ENCODE measurements at regions not wholly inside any gene's neighbourhood (a gene's known extent, or its start where the extent isn't known, plus 50 kb on each side); places are given as distances from the start of the nearest gene placed in this dataset.

GRCh38 chr3:20673866-20674265 is 487.9 kb upstream of the SGO1 start:
- DNase-seq (ENCODE audit: extremely low spot score in 2 of 2) = no peak
- H3K36me3 ChIP-seq = no peaks in the 10 kb centered on the region
- no peaks in the 10 kb centered on the region for H3K27me3 ChIP-seq
- no peak overlapping the region for H3K27ac ChIP-seq
- no peak overlapping the region for H3K4me3 ChIP-seq
- intact Hi-C loops (cut with DNase I) = no loop called here
- H3K4me1 ChIP-seq = no peaks in the 10 kb centered on the region
- H3K9me3 ChIP-seq = no peaks in the 10 kb centered on the region
- TF ChIP-seq CTCF (IDR thresholded peaks at IDR 0.05) (no peak), POLR2AphosphoS5 (IDR thresholded peaks at IDR 0.05; ENCODE audit: insufficient read depth in 1 of 2, low read depth in 1 of 2) (no peak), POLR2A (IDR thresholded peaks at IDR 0.05) (no peak)

- Histone ChIP-seq H3K27ac (no peak overlapping the region), H3K9me3 (no peaks in the 10 kb centered on the region), H3K4me3 (no peak overlapping the region), H3K36me3 (no peaks in the 10 kb centered on the region), H3K4me1 (no peaks in the 10 kb centered on the region), H3K27me3 (no peaks in the 10 kb centered on the region)
- no peak for DNase-seq (ENCODE audit: extremely low spot score in 2 of 2)
- TF ChIP-seq POLR2A (IDR thresholded peaks at IDR 0.05) (no peak), POLR2AphosphoS5 (IDR thresholded peaks at IDR 0.05; ENCODE audit: insufficient read depth in 1 of 2, low read depth in 1 of 2) (no peak), CTCF (IDR thresholded peaks at IDR 0.05) (no peak)
- intact Hi-C loops (cut with DNase I) = no loop called here
Observed at GRCh38 chr3:20669675-20670074, 483.7 kb upstream of the SGO1 start.

DNA sequence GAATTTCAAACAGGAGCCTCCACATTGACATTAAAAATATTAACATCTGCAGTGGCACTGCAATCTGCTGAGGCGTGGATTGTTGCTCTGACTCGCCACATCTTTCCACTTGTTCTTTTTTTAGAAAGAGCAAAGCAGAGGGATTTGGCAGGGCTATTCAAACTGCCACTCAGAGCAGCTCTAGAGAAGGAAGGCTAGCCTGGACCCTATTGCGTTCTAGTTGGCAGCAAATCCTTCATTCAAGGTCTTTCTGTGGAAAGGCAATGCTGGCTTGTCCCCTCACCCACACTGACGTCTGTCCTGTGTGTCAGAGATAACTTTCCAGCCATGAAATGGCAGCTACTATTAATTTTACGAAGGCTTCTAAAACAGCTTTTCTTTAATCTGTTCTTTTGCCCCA is 483.2 kb upstream of the SGO1 start:
- no peak for DNase-seq (ENCODE audit: extremely low spot score in 2 of 2)
- H3K27ac ChIP-seq = no peak overlapping the region
- H3K27me3 ChIP-seq = no peaks in the 10 kb centered on the region
- TF ChIP-seq POLR2A (IDR thresholded peaks at IDR 0.05) (no peak), CTCF (IDR thresholded peaks at IDR 0.05) (no peak), POLR2AphosphoS5 (IDR thresholded peaks at IDR 0.05; ENCODE audit: insufficient read depth in 1 of 2, low read depth in 1 of 2) (no peak)
- no peaks in the 10 kb centered on the region for H3K4me1 ChIP-seq
- no peaks in the 10 kb centered on the region for H3K36me3 ChIP-seq
- intact Hi-C loops (cut with DNase I) = no loop called here
- no peak overlapping the region for H3K4me3 ChIP-seq
- no peaks in the 10 kb centered on the region for H3K9me3 ChIP-seq

GRCh38 chr3:20668411-20668810 is 482.4 kb upstream of the SGO1 start:
- no peak for DNase-seq (ENCODE audit: extremely low spot score in 2 of 2)
- TF ChIP-seq CTCF (IDR thresholded peaks at IDR 0.05) = no peak
- no peak for TF ChIP-seq POLR2AphosphoS5 (IDR thresholded peaks at IDR 0.05; ENCODE audit: insufficient read depth in 1 of 2, low read depth in 1 of 2)
- no peak for TF ChIP-seq POLR2A (IDR thresholded peaks at IDR 0.05)
- Histone ChIP-seq H3K4me1 (no peaks in the 10 kb centered on the region), H3K4me3 (no peak overlapping the region), H3K27ac (no peak overlapping the region), H3K9me3 (no peaks in the 10 kb centered on the region), H3K36me3 (no peaks in the 10 kb centered on the region), H3K27me3 (no peaks in the 10 kb centered on the region)
- intact Hi-C loops (cut with DNase I) = no loop called here

DNA sequence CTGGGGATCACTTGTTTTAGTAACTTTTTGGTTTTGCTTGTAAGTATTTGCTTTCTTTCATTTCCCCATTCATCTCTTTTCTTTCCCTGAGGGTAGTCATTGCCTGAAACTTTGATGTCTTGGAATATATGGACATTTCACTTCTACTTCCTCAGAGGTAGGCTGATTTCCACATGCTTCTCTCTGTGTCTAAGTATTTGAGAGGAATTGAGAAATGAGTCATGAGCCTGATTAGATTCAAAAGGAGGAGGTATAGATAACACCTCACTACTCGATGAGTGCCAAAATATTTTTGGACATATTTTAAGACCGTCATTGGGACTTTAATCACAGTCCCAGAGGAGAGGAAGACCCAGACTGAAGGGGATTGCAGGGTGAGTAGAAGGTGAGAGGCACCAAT is 480.1 kb upstream of the SGO1 start:
- Histone ChIP-seq H3K9me3 (no peaks in the 10 kb centered on the region), H3K36me3 (no peaks in the 10 kb centered on the region), H3K27ac (no peak overlapping the region), H3K27me3 (no peaks in the 10 kb centered on the region), H3K4me1 (no peaks in the 10 kb centered on the region), H3K4me3 (no peak overlapping the region)
- intact Hi-C loops (cut with DNase I) = no loop called here
- no peak for TF ChIP-seq CTCF (IDR thresholded peaks at IDR 0.05)
- TF ChIP-seq POLR2A (IDR thresholded peaks at IDR 0.05) = no peak
- TF ChIP-seq POLR2AphosphoS5 (IDR thresholded peaks at IDR 0.05; ENCODE audit: insufficient read depth in 1 of 2, low read depth in 1 of 2) = no peak
- DNase-seq (ENCODE audit: extremely low spot score in 2 of 2) = no peak

Measured in vagina (tissue), 2 donors.